H1 (cell line): ENCODE measurements at regions not wholly inside any gene's neighbourhood (a gene's known extent, or its start where the extent isn't known, plus 50 kb on each side); places are given as distances from the start of the nearest gene placed in this dataset.

Source experiments
- TF ChIP-seq, protein P1 (sequence below): fragments of 300-600 bp; sonication (generic); IDR thresholded peaks from 2 replicates; pipeline ENCODE4 v1.7.1; 2012; ENCODE audit warnings: low read length, moderate library complexity, mild to moderate bottlenecking, inconsistent platforms; ENCODE audit not compliant: insufficient replicate concordance

GRCh38 chr7:113775401-113775800 lies 143.4 kb downstream of the PPP1R3A start (continued):
- TF ChIP-seq, protein P1, sequence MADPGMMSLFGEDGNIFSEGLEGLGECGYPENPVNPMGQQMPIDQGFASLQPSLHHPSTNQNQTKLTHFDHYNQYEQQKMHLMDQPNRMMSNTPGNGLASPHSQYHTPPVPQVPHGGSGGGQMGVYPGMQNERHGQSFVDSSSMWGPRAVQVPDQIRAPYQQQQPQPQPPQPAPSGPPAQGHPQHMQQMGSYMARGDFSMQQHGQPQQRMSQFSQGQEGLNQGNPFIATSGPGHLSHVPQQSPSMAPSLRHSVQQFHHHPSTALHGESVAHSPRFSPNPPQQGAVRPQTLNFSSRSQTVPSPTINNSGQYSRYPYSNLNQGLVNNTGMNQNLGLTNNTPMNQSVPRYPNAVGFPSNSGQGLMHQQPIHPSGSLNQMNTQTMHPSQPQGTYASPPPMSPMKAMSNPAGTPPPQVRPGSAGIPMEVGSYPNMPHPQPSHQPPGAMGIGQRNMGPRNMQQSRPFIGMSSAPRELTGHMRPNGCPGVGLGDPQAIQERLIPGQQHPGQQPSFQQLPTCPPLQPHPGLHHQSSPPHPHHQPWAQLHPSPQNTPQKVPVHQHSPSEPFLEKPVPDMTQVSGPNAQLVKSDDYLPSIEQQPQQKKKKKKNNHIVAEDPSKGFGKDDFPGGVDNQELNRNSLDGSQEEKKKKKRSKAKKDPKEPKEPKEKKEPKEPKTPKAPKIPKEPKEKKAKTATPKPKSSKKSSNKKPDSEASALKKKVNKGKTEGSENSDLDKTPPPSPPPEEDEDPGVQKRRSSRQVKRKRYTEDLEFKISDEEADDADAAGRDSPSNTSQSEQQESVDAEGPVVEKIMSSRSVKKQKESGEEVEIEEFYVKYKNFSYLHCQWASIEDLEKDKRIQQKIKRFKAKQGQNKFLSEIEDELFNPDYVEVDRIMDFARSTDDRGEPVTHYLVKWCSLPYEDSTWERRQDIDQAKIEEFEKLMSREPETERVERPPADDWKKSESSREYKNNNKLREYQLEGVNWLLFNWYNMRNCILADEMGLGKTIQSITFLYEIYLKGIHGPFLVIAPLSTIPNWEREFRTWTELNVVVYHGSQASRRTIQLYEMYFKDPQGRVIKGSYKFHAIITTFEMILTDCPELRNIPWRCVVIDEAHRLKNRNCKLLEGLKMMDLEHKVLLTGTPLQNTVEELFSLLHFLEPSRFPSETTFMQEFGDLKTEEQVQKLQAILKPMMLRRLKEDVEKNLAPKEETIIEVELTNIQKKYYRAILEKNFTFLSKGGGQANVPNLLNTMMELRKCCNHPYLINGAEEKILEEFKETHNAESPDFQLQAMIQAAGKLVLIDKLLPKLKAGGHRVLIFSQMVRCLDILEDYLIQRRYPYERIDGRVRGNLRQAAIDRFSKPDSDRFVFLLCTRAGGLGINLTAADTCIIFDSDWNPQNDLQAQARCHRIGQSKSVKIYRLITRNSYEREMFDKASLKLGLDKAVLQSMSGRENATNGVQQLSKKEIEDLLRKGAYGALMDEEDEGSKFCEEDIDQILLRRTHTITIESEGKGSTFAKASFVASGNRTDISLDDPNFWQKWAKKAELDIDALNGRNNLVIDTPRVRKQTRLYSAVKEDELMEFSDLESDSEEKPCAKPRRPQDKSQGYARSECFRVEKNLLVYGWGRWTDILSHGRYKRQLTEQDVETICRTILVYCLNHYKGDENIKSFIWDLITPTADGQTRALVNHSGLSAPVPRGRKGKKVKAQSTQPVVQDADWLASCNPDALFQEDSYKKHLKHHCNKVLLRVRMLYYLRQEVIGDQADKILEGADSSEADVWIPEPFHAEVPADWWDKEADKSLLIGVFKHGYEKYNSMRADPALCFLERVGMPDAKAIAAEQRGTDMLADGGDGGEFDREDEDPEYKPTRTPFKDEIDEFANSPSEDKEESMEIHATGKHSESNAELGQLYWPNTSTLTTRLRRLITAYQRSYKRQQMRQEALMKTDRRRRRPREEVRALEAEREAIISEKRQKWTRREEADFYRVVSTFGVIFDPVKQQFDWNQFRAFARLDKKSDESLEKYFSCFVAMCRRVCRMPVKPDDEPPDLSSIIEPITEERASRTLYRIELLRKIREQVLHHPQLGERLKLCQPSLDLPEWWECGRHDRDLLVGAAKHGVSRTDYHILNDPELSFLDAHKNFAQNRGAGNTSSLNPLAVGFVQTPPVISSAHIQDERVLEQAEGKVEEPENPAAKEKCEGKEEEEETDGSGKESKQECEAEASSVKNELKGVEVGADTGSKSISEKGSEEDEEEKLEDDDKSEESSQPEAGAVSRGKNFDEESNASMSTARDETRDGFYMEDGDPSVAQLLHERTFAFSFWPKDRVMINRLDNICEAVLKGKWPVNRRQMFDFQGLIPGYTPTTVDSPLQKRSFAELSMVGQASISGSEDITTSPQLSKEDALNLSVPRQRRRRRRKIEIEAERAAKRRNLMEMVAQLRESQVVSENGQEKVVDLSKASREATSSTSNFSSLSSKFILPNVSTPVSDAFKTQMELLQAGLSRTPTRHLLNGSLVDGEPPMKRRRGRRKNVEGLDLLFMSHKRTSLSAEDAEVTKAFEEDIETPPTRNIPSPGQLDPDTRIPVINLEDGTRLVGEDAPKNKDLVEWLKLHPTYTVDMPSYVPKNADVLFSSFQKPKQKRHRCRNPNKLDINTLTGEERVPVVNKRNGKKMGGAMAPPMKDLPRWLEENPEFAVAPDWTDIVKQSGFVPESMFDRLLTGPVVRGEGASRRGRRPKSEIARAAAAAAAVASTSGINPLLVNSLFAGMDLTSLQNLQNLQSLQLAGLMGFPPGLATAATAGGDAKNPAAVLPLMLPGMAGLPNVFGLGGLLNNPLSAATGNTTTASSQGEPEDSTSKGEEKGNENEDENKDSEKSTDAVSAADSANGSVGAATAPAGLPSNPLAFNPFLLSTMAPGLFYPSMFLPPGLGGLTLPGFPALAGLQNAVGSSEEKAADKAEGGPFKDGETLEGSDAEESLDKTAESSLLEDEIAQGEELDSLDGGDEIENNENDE, result no peak
